T-cell (primary cell): ENCODE measurements at regions not wholly inside any gene's neighbourhood (a gene's known extent, or its start where the extent isn't known, plus 50 kb on each side); places are given as distances from the start of the nearest gene placed in this dataset.

ENCODE experiments used
- ATAC-seq, 4 experiments: fragments of 200-7000 bp in 3 of 4; fragments of 150-1000 bp in 1 of 4; cut with Tn5 transposase; replicated peaks in 1 of 4; 1 replicate in 3 of 4; 2 replicates in 1 of 4; pipeline ENCODE4 v1.10.0; 2021; ENCODE audit warnings: moderate library complexity in 3 of 4, mild to moderate bottlenecking in 2 of 4, moderate number of reproducible peaks in 1 of 4
- CTCF ChIA-PET, 2 donors: fragments of 300-600 bp; sonication (Branson Sonifier 250); formaldehyde crosslinking; loops; one replicate each; lab custom pipeline; 2022; ENCODE audit warnings: antibody characterized with exemption in 2 of 2; lab: Charles Lee
- POLR2A ChIA-PET, 2 donors: fragments of 300-600 bp; sonication (Branson Sonifier 250); formaldehyde crosslinking; loops; one replicate each; lab custom pipeline; 2022; ENCODE audit warnings: antibody characterized with exemption in 2 of 2; lab: Charles Lee
- DNase-seq, 35 experiments: peaks; one replicate each; pipeline versions ENCODE4 v3.0.0 to v3.0.0-alpha.2; 2013 to 2023
- H3K27ac ChIP-seq: one replicate; pipeline ENCODE4 v1.5.1; 2013; ENCODE audit warnings: low read length
- H3K27me3 ChIP-seq, 2 experiments: replicated peaks in 1 of 2; 1 replicate in 1 of 2; 2 replicates in 1 of 2; pipeline versions ENCODE4 v1.6.1 to v1.7.0; 2013; ENCODE audit warnings: low read length in 1 of 2, mixed read lengths in 1 of 2; ENCODE audit not compliant: control insufficient read depth in 2 of 2, insufficient read depth in 2 of 2; ENCODE audit errors: extremely low read depth in 1 of 2
- H3K36me3 ChIP-seq, 2 donors: 1 replicate in 1 of 2; 2 replicates in 1 of 2; pipeline versions ENCODE4 v1.6.1 to v1.7.0; 2013; ENCODE audit warnings: low read length in 1 of 2; ENCODE audit not compliant: control insufficient read depth in 2 of 2, insufficient read depth in 1 of 2; ENCODE audit errors: extremely low read depth in 1 of 2
- H3K4me1 ChIP-seq, 2 experiments: 1 replicate in 1 of 2; 2 replicates in 1 of 2; pipeline versions ENCODE4 v1.6.1 to v1.7.0; 2013; ENCODE audit warnings: low read length in 2 of 2, mixed read lengths in 1 of 2; ENCODE audit not compliant: insufficient read depth in 2 of 2, control insufficient read depth in 1 of 2; ENCODE audit errors: extremely low read depth in 1 of 2
- H3K4me3 ChIP-seq, 2 donors: 1 replicate in 1 of 2; 2 replicates in 1 of 2; pipeline versions ENCODE4 v1.5.1 to v1.7.0; 2013; ENCODE audit warnings: mild to moderate bottlenecking in 2 of 2, low read length in 1 of 2, moderate library complexity in 1 of 2; ENCODE audit not compliant: control insufficient read depth in 1 of 2; ENCODE audit errors: extremely low read depth in 1 of 2
- H3K9me3 ChIP-seq: 2 replicates; pipeline ENCODE4 v1.7.0; 2013
- H3K27ac Mint-ChIP-seq, 2 donors: one replicate each; pipeline ENCODE4 v1.8.0; 2020 to 2021; ENCODE audit warnings: mild to moderate bottlenecking in 2 of 2, mixed read lengths in 2 of 2
- H3K27me3 Mint-ChIP-seq, 2 donors: one replicate each; pipeline ENCODE4 v1.8.0; 2021 to 2022; ENCODE audit warnings: mixed read lengths in 2 of 2
- H3K36me3 Mint-ChIP-seq: one replicate; pipeline ENCODE4 v1.8.0; 2021; ENCODE audit warnings: mixed read lengths
- H3K4me1 Mint-ChIP-seq, 3 donors: one replicate each; pipeline ENCODE4 v1.8.0; 2020 to 2022; ENCODE audit warnings: mixed read lengths in 3 of 3, mild to moderate bottlenecking in 1 of 3
- H3K4me3 Mint-ChIP-seq, 3 donors: one replicate each; pipeline ENCODE4 v1.8.0; 2020 to 2022; ENCODE audit warnings: mild to moderate bottlenecking in 3 of 3, mixed read lengths in 3 of 3, moderate library complexity in 3 of 3
- H3K9me3 Mint-ChIP-seq, 3 donors: one replicate each; pipeline ENCODE4 v1.8.0; 2020 to 2022; ENCODE audit warnings: mixed read lengths in 3 of 3
- WGBS: methylation state at CpG from one replicate; pipeline ENCODE4 v1.1.5; 2013; ENCODE audit warnings: missing lambda C conversion rate; ENCODE audit not compliant: insufficient coverage; 5-methylcytosine and 5-hydroxymethylcytosine counted together

DNA sequence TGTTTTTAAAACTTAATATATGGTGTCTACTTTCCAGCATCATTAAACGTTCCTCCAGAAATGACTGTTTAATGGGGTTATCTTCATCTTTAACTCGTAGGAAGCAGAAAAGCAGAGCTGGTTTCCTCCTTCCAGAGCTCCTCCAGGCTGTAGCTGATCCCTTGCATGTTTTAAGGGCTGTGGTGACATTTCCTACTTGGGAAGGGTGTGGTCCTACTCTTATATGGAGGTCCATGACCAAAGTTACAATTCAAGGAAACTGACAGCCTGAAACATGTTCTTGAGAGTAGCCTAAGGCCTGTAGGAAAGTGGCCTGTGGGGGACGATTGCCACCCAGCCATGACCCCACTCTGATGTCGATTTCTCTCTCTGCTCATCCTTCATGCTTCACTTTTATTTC lies 297.1 kb downstream of the GADD45G start:
- H3K27me3 ChIP-seq = peaks cover 0 to 13% of the 10 kb centered on the region in 2 experiments
- H3K36me3 ChIP-seq = no peaks in the 10 kb centered on the region
- POLR2A ChIA-PET = no interaction called here
- no peak overlapping the region for H3K4me3 ChIP-seq
- CTCF ChIA-PET = no interaction called here
- H3K27ac Mint-ChIP-seq = no peak overlapping the region
- no CpG with 5 or more reads among the region's 4 CpGs for WGBS
- H3K27ac ChIP-seq = no peak overlapping the region
- H3K4me1 Mint-ChIP-seq = no peaks in the 10 kb centered on the region
- no peaks in the 10 kb centered on the region for H3K9me3 Mint-ChIP-seq
- H3K4me3 Mint-ChIP-seq = no peak overlapping the region
- peaks cover 38 to 39% of the 10 kb centered on the region in 2 donors for H3K27me3 Mint-ChIP-seq
- no peaks in the 10 kb centered on the region for H3K4me1 ChIP-seq
- ATAC-seq (no peak), DNase-seq (no peak)
- H3K36me3 Mint-ChIP-seq = peaks cover 2% of the 10 kb centered on the region
- H3K9me3 ChIP-seq = no peaks in the 10 kb centered on the region

DNA sequence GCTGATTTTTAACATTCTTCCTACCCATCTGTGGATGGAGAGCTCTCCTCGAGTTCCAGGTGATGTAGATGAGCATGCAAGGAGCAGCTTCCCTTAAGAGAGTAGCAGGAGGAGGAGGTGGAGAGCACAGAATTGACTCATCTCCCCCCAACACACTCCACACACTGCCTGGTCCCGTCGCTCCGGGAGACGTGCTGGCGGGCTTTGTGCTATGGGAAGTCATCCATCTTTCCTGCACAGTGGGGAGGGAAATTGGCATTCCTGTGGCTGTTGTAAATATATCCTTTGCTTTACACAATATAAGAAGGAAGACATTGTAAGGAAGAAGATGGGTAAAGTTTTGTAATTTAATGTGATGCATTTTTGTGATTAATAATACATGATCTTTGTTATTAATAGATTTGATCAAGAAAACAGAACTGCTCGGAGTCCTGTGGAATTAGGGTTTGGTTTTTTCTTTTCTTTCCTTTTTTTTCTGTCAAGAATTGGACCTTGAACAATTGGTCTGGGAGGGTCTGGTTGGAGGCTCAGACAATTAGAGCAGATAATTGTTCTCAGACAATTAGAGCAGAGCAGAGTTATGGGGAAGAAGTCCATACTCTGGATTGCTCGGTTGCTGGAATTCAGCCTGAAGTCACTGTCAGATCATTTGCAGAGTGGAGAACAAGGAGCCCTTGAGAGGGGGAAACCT lies 297.8 kb downstream of the GADD45G start:
- Mint-ChIP-seq H3K4me1 (no peaks in the 10 kb centered on the region), H3K27ac (no peak overlapping the region), H3K9me3 (no peaks in the 10 kb centered on the region), H3K27me3 (peaks cover 34 to 41% of the 10 kb centered on the region in 2 donors), H3K4me3 (no peak overlapping the region), H3K36me3 (peaks cover 2% of the 10 kb centered on the region)
- peaks cover 0 to 9% of the 10 kb centered on the region in 2 experiments for H3K27me3 ChIP-seq
- 93% methylated on average over 2 of the region's 8 CpGs for WGBS
- no peak overlapping the region for H3K27ac ChIP-seq
- no peaks in the 10 kb centered on the region for H3K9me3 ChIP-seq
- DNase-seq = no peak
- no peaks in the 10 kb centered on the region for H3K4me1 ChIP-seq
- POLR2A ChIA-PET = no interaction called here
- no peaks in the 10 kb centered on the region for H3K36me3 ChIP-seq
- H3K4me3 ChIP-seq = no peak overlapping the region
- CTCF ChIA-PET = no interaction called here
- ATAC-seq = no peak

DNA sequence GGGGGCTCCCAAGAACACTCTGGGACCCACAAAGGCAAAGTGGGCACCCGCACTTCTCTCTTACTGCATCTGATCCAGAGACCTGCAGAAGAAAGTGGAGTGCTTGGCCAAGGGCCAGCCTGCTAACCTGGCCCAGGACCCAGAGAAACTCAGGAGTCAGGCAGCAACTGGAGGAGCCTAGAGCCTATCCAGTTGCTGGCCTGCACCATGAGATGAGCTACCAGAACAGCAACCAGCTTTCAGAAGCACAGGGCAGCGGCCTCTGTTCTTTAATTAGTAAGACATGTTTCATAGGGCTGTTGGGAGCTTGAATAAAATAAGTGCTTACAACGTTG lies 298.3 kb downstream of the GADD45G start:
- Mint-ChIP-seq H3K27me3 (peaks cover 34 to 41% of the 10 kb centered on the region in 2 donors), H3K4me1 (no peaks in the 10 kb centered on the region)

DNA sequence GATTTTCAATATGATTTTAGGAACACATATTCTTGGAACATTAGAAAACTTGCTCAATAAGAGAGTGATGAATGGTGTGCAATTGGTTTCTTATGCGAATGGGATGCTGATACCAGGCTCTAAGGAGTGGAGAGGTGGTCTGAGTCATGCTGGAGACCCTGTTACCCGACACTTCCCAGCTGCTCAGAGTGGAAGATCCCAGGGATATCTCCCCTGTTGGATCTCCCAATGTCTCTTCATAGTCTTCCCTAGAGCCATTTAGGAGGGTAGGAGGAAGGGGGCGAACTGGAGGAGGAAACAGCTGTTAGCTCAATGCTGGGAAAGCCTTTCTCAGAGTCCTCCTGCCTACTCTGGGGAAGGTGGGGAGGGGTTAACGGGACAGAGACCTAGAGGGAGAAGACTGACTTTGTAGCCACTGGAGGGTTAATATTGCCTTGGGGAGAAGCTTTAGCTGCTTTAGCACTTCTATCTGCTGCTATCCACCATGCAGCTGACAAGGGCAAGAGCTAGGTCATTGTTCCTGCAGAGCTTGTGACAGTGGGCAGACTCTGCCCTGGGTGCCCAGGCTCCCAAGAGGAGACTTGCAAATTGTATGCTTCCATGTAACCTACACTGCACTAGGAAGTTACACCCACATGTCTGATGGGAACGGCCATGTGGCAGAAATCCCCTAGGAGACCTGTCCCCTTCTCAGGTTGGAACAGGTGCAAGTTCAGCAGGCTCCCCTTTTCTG lies 301.0 kb downstream of the GADD45G start:
- Mint-ChIP-seq H3K27ac (no peak overlapping the region), H3K36me3 (peaks cover 2% of the 10 kb centered on the region), H3K9me3 (no peaks in the 10 kb centered on the region), H3K4me1 (no peaks in the 10 kb centered on the region), H3K4me3 (no peak overlapping the region), H3K27me3 (peaks cover 23 to 25% of the 10 kb centered on the region in 2 donors)
- ChIA-PET CTCF (no interaction called here), POLR2A (no interaction called here)
- H3K4me1 ChIP-seq = no peaks in the 10 kb centered on the region
- no peak overlapping the region for H3K4me3 ChIP-seq
- 93% methylated on average over 3 of the region's 5 CpGs for WGBS
- ATAC-seq (no peak), DNase-seq (no peak)
- H3K9me3 ChIP-seq = no peaks in the 10 kb centered on the region
- H3K36me3 ChIP-seq = no peaks in the 10 kb centered on the region
- peaks cover 0 to 9% of the 10 kb centered on the region in 2 experiments for H3K27me3 ChIP-seq
- no peak overlapping the region for H3K27ac ChIP-seq

More for the DNA sequence above, 298.3 kb downstream of the GADD45G start:
- DNase-seq (no peak), ATAC-seq (no peak)
- Mint-ChIP-seq H3K36me3 (peaks cover 2% of the 10 kb centered on the region), H3K4me3 (no peak overlapping the region), H3K9me3 (no peaks in the 10 kb centered on the region), H3K27ac (no peak overlapping the region)
- POLR2A ChIA-PET = no interaction called here
- H3K4me3 ChIP-seq = no peak overlapping the region
- no peak overlapping the region for H3K27ac ChIP-seq
- no peaks in the 10 kb centered on the region for H3K4me1 ChIP-seq
- peaks cover 0 to 9% of the 10 kb centered on the region in 2 experiments for H3K27me3 ChIP-seq
- H3K9me3 ChIP-seq = no peaks in the 10 kb centered on the region
- CTCF ChIA-PET = no interaction called here
- WGBS = 100% methylated on average over 1 of the region's 3 CpGs
- no peaks in the 10 kb centered on the region for H3K36me3 ChIP-seq

DNA sequence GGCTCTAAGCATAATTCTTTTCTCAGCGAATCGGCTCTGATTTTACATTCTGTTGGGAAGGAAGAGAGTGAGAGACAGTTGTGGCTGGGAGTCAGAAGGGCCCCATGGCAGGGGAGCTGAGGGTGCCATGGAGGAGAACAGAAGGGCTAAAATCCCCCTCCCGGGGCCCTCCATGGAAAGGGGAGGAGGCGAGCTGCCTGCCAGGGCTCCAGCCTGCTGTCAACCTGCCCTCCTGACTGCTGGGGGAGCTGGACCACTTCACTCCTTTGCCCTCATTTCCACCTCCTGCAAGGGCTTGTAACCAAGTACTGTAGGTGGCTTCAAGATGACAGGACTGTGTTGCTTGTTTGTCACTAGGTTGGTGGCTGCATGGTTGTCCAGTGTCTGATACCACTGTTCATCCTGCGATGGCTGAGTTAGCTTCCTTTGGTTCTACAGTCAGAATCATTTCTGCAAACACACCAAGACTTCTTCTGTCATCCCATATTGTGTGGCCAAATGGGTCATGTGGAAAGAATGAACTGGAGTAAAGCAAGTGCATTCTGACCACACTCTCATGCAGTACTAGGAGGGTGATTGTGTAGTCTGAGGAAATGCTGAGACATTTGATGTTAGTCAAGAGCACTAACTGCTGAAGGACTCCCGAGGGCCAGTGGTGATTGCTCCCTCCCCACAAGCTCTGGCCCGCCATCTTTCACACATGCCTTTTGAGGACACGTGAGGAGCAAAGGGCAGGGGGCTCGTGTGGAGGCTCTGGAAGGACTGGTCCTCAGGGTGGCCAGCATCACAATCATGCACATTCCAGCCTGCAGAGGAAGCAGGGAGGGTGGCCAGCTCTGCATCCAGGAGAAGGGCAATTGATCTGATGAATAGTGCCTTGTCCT lies 307.2 kb downstream of the GADD45G start:
- Mint-ChIP-seq H3K27me3 (peaks cover 0 to 5% of the 10 kb centered on the region in 2 donors), H3K27ac (no peak overlapping the region), H3K4me3 (no peak overlapping the region), H3K36me3 (no peaks in the 10 kb centered on the region), H3K9me3 (no peaks in the 10 kb centered on the region), H3K4me1 (no peaks in the 10 kb centered on the region)
- H3K27me3 ChIP-seq = no peaks in the 10 kb centered on the region
- ChIA-PET CTCF (no interaction called here), POLR2A (no interaction called here)
- no CpG with 5 or more reads among the region's 9 CpGs for WGBS
- H3K27ac ChIP-seq = no peak overlapping the region
- H3K4me1 ChIP-seq = no peaks in the 10 kb centered on the region
- H3K9me3 ChIP-seq = no peaks in the 10 kb centered on the region
- no peak for DNase-seq
- no peaks in the 10 kb centered on the region for H3K36me3 ChIP-seq
- ATAC-seq = no peak
- H3K4me3 ChIP-seq = no peak overlapping the region

DNA sequence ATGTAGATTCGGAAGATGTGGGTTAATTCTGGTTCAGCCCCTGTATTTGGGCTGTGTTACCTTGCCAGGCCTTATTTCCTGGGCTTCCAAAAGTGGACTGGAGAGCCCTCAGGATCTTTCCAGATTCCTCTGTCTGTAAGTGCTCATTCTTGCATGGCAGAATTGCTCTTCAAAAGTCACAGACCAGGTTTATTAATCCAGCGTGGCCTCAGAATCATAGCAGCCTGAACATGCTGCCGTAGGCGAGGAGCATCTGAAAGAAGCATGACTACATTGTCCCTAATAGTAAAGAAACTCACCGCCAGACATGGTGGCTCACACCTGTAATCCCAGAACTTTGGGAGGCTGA lies 307.8 kb downstream of the GADD45G start:
- 94% methylated on average over 5 of the region's 5 CpGs for WGBS
- Histone ChIP-seq H3K9me3 (no peaks in the 10 kb centered on the region), H3K4me3 (no peak overlapping the region), H3K4me1 (no peaks in the 10 kb centered on the region), H3K27me3 (no peaks in the 10 kb centered on the region), H3K27ac (no peak overlapping the region), H3K36me3 (no peaks in the 10 kb centered on the region)
- ATAC-seq = no peak
- no peak overlapping the region for H3K27ac Mint-ChIP-seq
- no peaks in the 10 kb centered on the region for H3K36me3 Mint-ChIP-seq
- H3K27me3 Mint-ChIP-seq = no peaks in the 10 kb centered on the region
- ChIA-PET POLR2A (no interaction called here), CTCF (no interaction called here)
- H3K4me1 Mint-ChIP-seq = no peaks in the 10 kb centered on the region
- no peak for DNase-seq
- no peak overlapping the region for H3K4me3 Mint-ChIP-seq
- no peaks in the 10 kb centered on the region for H3K9me3 Mint-ChIP-seq
